ENCODE measurements at regions not wholly inside any gene's neighbourhood (a gene's known extent, or its start where the extent isn't known, plus 50 kb on each side); places are given as distances from the start of the nearest gene placed in this dataset.

DNA sequence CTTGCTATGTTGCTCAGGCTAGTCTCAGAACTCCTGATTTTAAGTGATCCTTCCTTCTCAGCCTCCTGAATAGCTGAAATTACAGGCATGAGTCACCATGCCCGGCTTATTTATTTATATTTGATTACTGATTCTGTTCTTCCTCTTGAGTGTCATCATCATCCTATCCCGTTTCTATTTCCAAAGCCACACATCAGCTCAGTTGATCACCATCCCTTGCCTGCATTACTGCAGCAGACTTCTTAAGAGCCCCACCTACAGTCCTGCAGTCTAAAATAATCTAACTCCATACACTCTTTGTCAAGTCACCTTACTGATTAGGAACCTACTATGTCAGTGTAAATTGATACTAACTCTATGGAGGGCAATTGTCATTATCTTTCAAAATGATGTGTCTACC lies 138.9 kb upstream of the RAI14 start:
- TF ChIP-seq, protein P1, sequence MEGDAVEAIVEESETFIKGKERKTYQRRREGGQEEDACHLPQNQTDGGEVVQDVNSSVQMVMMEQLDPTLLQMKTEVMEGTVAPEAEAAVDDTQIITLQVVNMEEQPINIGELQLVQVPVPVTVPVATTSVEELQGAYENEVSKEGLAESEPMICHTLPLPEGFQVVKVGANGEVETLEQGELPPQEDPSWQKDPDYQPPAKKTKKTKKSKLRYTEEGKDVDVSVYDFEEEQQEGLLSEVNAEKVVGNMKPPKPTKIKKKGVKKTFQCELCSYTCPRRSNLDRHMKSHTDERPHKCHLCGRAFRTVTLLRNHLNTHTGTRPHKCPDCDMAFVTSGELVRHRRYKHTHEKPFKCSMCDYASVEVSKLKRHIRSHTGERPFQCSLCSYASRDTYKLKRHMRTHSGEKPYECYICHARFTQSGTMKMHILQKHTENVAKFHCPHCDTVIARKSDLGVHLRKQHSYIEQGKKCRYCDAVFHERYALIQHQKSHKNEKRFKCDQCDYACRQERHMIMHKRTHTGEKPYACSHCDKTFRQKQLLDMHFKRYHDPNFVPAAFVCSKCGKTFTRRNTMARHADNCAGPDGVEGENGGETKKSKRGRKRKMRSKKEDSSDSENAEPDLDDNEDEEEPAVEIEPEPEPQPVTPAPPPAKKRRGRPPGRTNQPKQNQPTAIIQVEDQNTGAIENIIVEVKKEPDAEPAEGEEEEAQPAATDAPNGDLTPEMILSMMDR (IDR thresholded peaks at IDR 0.05; ENCODE audit: low read length), result no peak
- no peak for TF ChIP-seq EZH2 (IDR thresholded peaks at IDR 0.05; ENCODE audit: borderline replicate concordance, low read length)

Data from OCI-LY1 (cell line).